H9 (cell line): ENCODE measurements at regions not wholly inside any gene's neighbourhood (a gene's known extent, or its start where the extent isn't known, plus 50 kb on each side); places are given as distances from the start of the nearest gene placed in this dataset.

ENCODE experiments used
- DNase-seq: peaks from one replicate; pipeline ENCODE4 v3.0.0-alpha.2; 2017
- H2AFZ ChIP-seq: one replicate; pipeline ENCODE4 v1.6.1; 2013; ENCODE audit warnings: mild to moderate bottlenecking, low read length, control low read depth, moderate library complexity
- H2AK5ac ChIP-seq: 2 replicates; pipeline ENCODE4 v1.6.1; 2013; ENCODE audit warnings: low read length, control low read depth, mixed read lengths; ENCODE audit not compliant: insufficient read length
- H2BK120ac ChIP-seq: one replicate; pipeline ENCODE4 v1.6.1; 2013; ENCODE audit warnings: low read depth, mild to moderate bottlenecking, low read length, control low read depth, inconsistent platforms; ENCODE audit not compliant: poor library complexity, severe bottlenecking
- H2BK12ac ChIP-seq: 2 replicates; pipeline ENCODE4 v1.6.1; 2013; ENCODE audit warnings: low read length, control low read depth, mixed read lengths, low read depth; ENCODE audit not compliant: insufficient read length
- H2BK15ac ChIP-seq: 2 replicates; pipeline ENCODE4 v1.6.1; 2013; ENCODE audit warnings: low read depth, low read length, control low read depth
- H2BK20ac ChIP-seq: one replicate; pipeline ENCODE4 v1.6.1; 2013; ENCODE audit warnings: low read depth, mild to moderate bottlenecking, low read length, control low read depth, inconsistent platforms; ENCODE audit not compliant: poor library complexity, severe bottlenecking
- H2BK5ac ChIP-seq: 2 replicates; pipeline ENCODE4 v1.6.1; 2013; ENCODE audit warnings: low read length, control low read depth, mixed read lengths; ENCODE audit not compliant: insufficient read length
- H3K14ac ChIP-seq: 2 replicates; pipeline ENCODE4 v1.6.1; 2013; ENCODE audit warnings: low read length, control low read depth; ENCODE audit not compliant: insufficient read depth
- H3K18ac ChIP-seq: 2 replicates; pipeline ENCODE4 v1.6.1; 2013; ENCODE audit warnings: low read depth, mild to moderate bottlenecking, mixed read lengths, low read length, control low read depth; ENCODE audit not compliant: insufficient read length
- H3K23ac ChIP-seq: 2 replicates; pipeline ENCODE4 v1.6.1; 2013; ENCODE audit warnings: low read length, control low read depth, mixed read lengths, low read depth; ENCODE audit not compliant: insufficient read length
- H3K23me2 ChIP-seq: 2 replicates; pipeline ENCODE4 v1.6.1; 2013; ENCODE audit warnings: low read depth, mild to moderate bottlenecking, mixed read lengths, low read length, control low read depth; ENCODE audit not compliant: insufficient read length, poor library complexity, severe bottlenecking
- H3K27ac ChIP-seq: 2 replicates; pipeline ENCODE4 v1.5.1; 2013; ENCODE audit warnings: low read length, control low read depth, mixed read lengths, low read depth; ENCODE audit not compliant: insufficient read length
- H3K27me3 ChIP-seq: 2 replicates; pipeline ENCODE4 v1.6.1; 2013; ENCODE audit warnings: low read length, control low read depth, inconsistent platforms; ENCODE audit not compliant: insufficient read depth
- H3K4ac ChIP-seq: 2 replicates; pipeline ENCODE4 v1.6.1; 2013; ENCODE audit warnings: low read depth, mild to moderate bottlenecking, control low read depth, inconsistent platforms, low read length, moderate library complexity
- H3K4me1 ChIP-seq: 2 replicates; pipeline ENCODE4 v1.6.1; 2013; ENCODE audit warnings: low read length, control low read depth, inconsistent platforms; ENCODE audit not compliant: insufficient read depth
- H3K4me2 ChIP-seq: 2 replicates; pipeline ENCODE4 v1.6.1; 2013; ENCODE audit warnings: low read length, control low read depth, mixed read lengths; ENCODE audit not compliant: insufficient read length, insufficient read depth
- H3K56ac ChIP-seq: 2 replicates; pipeline ENCODE4 v1.6.1; 2013; ENCODE audit warnings: low read depth, mild to moderate bottlenecking, mixed read lengths, low read length, control low read depth; ENCODE audit not compliant: insufficient read length
- H3K79me1 ChIP-seq: 2 replicates; pipeline ENCODE4 v1.6.1; 2013; ENCODE audit warnings: low read depth, mild to moderate bottlenecking, moderate library complexity, low read length, control low read depth, inconsistent platforms; ENCODE audit not compliant: insufficient read depth, poor library complexity, severe bottlenecking
- H3K79me2 ChIP-seq: 2 replicates; pipeline ENCODE4 v1.6.1; 2013; ENCODE audit warnings: low read length, control low read depth, inconsistent platforms; ENCODE audit not compliant: insufficient read depth
- H3K9ac ChIP-seq: 2 replicates; pipeline ENCODE4 v1.6.1; 2013; ENCODE audit warnings: low read length, control low read depth, mixed read lengths; ENCODE audit not compliant: insufficient read length; ENCODE audit errors: extremely low read depth
- H3K9me3 ChIP-seq: one replicate; pipeline ENCODE4 v1.6.1; 2013; ENCODE audit warnings: low read depth, low read length, inconsistent platforms; ENCODE audit not compliant: control insufficient read depth
- H3T11ph ChIP-seq: one replicate; pipeline ENCODE4 v1.6.1; 2013; ENCODE audit warnings: mild to moderate bottlenecking, low read length, control low read depth, inconsistent platforms
- H4K20me1 ChIP-seq: one replicate; pipeline ENCODE4 v1.6.1; 2013; ENCODE audit not compliant: control insufficient read depth, insufficient read length, insufficient read depth
- H4K5ac ChIP-seq: 2 replicates; pipeline ENCODE4 v1.6.1; 2013; ENCODE audit warnings: low read depth, mild to moderate bottlenecking, mixed read lengths, low read length, control low read depth; ENCODE audit not compliant: insufficient read length
- H4K8ac ChIP-seq: replicated peaks from 2 replicates; pipeline ENCODE4 v1.6.1; 2013; ENCODE audit warnings: low read length, control low read depth, mixed read lengths, low read depth; ENCODE audit not compliant: insufficient read length
- H4K91ac ChIP-seq: 2 replicates; pipeline ENCODE4 v1.6.1; 2013; ENCODE audit warnings: low read depth, mild to moderate bottlenecking, moderate library complexity, mixed read lengths, low read length, control low read depth; ENCODE audit not compliant: insufficient read length
- H3K27ac Mint-ChIP-seq, 3 experiments: 2 replicates in 2 of 3; 3 replicates in 1 of 3; pipeline ENCODE4 v1.8.0; 2020 to 2021; ENCODE audit warnings: mixed read lengths in 3 of 3, mild to moderate bottlenecking in 1 of 3, moderate library complexity in 1 of 3
- H3K27me3 Mint-ChIP-seq: 2 replicates; pipeline ENCODE4 v1.8.0; 2021; ENCODE audit warnings: low read depth, mild to moderate bottlenecking, moderate library complexity, mixed read lengths
- H3K36me3 Mint-ChIP-seq, 3 experiments: 2 replicates in 2 of 3; 3 replicates in 1 of 3; pipeline ENCODE4 v1.8.0; 2020 to 2021; ENCODE audit warnings: low read depth in 3 of 3, mixed read lengths in 3 of 3; ENCODE audit not compliant: insufficient read depth in 1 of 3
- H3K4me1 Mint-ChIP-seq, 2 experiments: 2 replicates each; pipeline ENCODE4 v1.8.0; 2020; ENCODE audit warnings: mixed read lengths in 2 of 2
- H3K4me3 Mint-ChIP-seq, 2 experiments: 2 replicates in 1 of 2; 3 replicates in 1 of 2; pipeline ENCODE4 v1.8.0; 2020 to 2021; ENCODE audit warnings: mild to moderate bottlenecking in 2 of 2, mixed read lengths in 2 of 2, moderate library complexity in 1 of 2
- H3K9me3 Mint-ChIP-seq, 2 experiments: 2 replicates in 1 of 2; 3 replicates in 1 of 2; pipeline ENCODE4 v1.8.0; 2020; ENCODE audit warnings: mild to moderate bottlenecking in 2 of 2, mixed read lengths in 2 of 2, moderate library complexity in 1 of 2
- CTCF ChIP-seq: fragments of 200-600 bp; sonication (generic); conservative IDR thresholded peaks from 3 replicates; pipeline ENCODE4 v1.8.0; 2021; ENCODE audit warnings: antibody characterized with exemption, mild to moderate bottlenecking
- WGBS: extraction: QIAGEN DNeasy Blood & Tissue Kit; methylation state at CpG from one replicate; pipeline ENCODE4 v1.1.7; 2013; ENCODE audit warnings: missing lambda C conversion rate, low lambda C conversion rate, mixed read lengths; ENCODE audit not compliant: insufficient read length; ENCODE audit errors: extremely low coverage; 5-methylcytosine and 5-hydroxymethylcytosine counted together

- H3T11ph ChIP-seq = no peak overlapping the region
- Mint-ChIP-seq H3K27me3 (peaks cover 2% of the 10 kb centered on the region), H3K27ac (no peak overlapping the region), H3K4me3 (no peak overlapping the region), H3K36me3 (no peaks in the 10 kb centered on the region), H3K4me1 (no peaks in the 10 kb centered on the region; a peak in 1 of 4 replicates), H3K9me3 (no peaks in the 10 kb centered on the region)
- H4K91ac ChIP-seq = no peak overlapping the region
- no peak overlapping the region for H2BK15ac ChIP-seq
- H3K4ac ChIP-seq = no peak overlapping the region
- H3K23me2 ChIP-seq = no peaks in the 10 kb centered on the region
- no peak overlapping the region for H2BK12ac ChIP-seq
- no peak overlapping the region for H3K56ac ChIP-seq
- H4K5ac ChIP-seq = no peak overlapping the region
- no peak overlapping the region for H3K18ac ChIP-seq
- H3K23ac ChIP-seq = no peak overlapping the region
- no peaks in the 10 kb centered on the region for H4K20me1 ChIP-seq
- H3K27ac ChIP-seq = no peak overlapping the region
- no peak overlapping the region for H3K4me2 ChIP-seq
- no peak for DNase-seq
- no peak overlapping the region for H2BK20ac ChIP-seq
- no peak overlapping the region for H2BK120ac ChIP-seq
- no peaks in the 10 kb centered on the region for H3K4me1 ChIP-seq
- no peak overlapping the region for H4K8ac ChIP-seq
- no peaks in the 10 kb centered on the region for H3K27me3 ChIP-seq
- TF ChIP-seq CTCF = no peak
- no peak overlapping the region for H3K9ac ChIP-seq
- no peaks in the 10 kb centered on the region for H3K79me2 ChIP-seq
- no peak overlapping the region for H2AFZ ChIP-seq
- WGBS = no CpG with 5 or more reads among the region's 4 CpGs
- no peak overlapping the region for H2AK5ac ChIP-seq
- no peak overlapping the region for H3K14ac ChIP-seq
- H2BK5ac ChIP-seq = no peak overlapping the region
- no peaks in the 10 kb centered on the region for H3K9me3 ChIP-seq
- H3K79me1 ChIP-seq = no peaks in the 10 kb centered on the region
Measured at GRCh38 chr1:30183006-30183405, 540.4 kb downstream of the MATN1 start.
